ENCODE measurements at regions not wholly inside any gene's neighbourhood (a gene's known extent, or its start where the extent isn't known, plus 50 kb on each side); places are given as distances from the start of the nearest gene placed in this dataset.

DNA sequence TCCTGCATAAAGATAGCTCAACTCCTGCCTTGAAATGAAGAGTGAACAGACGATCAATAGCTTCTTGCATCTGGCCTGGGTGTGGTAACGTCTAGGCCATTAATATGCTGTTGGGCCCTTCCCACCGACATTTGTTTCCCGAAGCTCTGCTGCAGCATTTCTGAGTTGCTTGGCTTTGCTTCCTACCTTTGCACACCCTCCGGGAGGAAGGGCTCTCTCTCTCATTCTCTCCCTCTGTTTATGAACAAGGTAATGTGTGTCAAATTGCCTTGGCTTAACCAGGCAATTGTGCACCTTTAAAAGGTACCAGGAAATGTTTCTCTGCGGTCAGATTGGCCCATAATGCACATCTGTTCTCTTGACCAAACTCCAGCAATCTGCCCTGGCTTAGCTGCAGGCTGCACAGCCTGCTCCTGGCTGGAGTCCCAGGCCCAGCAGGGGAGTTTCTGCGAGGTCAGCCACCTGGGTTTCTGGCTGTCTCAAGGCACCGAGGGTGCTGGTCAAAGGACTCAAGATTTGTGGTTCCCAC lies 223.7 kb downstream of the SNX10 start:
- no peaks in the 10 kb centered on the region for H3K36me3 ChIP-seq (ENCODE audit: control insufficient read depth in 2 of 2, insufficient read depth in 2 of 2, low read length in 2 of 2)
- H3K9ac ChIP-seq (ENCODE audit: low read length in 2 of 2) = no peak overlapping the region
- H3K27ac ChIP-seq (ENCODE audit: low read length) = no peak overlapping the region

DNA sequence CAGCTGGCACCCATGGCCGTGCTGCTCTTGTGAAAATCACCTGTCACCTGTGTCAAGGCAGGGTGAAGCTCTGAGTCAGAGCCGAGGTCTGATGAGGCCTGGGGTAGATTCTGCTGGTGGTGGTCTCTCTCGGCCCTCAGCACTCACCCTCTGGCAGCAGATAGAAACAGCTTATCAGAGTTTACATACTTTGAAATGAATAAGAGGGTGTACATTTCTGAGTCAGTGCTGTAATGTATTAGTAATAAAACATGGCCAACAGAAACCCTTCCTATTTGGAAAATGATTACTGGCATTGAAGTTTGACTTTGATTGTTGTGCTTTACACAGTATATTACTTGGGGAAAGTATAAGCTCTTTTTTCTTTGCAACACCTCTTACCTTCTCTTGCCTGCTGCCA lies 228.8 kb downstream of the SNX10 start:
- H3K36me3 ChIP-seq (ENCODE audit: control insufficient read depth in 2 of 2, insufficient read depth in 2 of 2, low read length in 2 of 2) = no peaks in the 10 kb centered on the region

More for the DNA sequence above, 223.7 kb downstream of the SNX10 start:
- Histone ChIP-seq H3K4me1 (ENCODE audit: control insufficient read depth, insufficient read depth, low read length) (no peaks in the 10 kb centered on the region), H3K4me3 (ENCODE audit: low read length in 2 of 2) (no peak overlapping the region), H3K27me3 (ENCODE audit: control insufficient read depth in 1 of 2, insufficient read depth in 2 of 2, low read length in 2 of 2) (peaks cover 0 to 2% of the 10 kb centered on the region in 2 donors), H3K9me3 (ENCODE audit: control insufficient read depth in 2 of 2, low read length in 2 of 2) (no peaks in the 10 kb centered on the region)

DNA sequence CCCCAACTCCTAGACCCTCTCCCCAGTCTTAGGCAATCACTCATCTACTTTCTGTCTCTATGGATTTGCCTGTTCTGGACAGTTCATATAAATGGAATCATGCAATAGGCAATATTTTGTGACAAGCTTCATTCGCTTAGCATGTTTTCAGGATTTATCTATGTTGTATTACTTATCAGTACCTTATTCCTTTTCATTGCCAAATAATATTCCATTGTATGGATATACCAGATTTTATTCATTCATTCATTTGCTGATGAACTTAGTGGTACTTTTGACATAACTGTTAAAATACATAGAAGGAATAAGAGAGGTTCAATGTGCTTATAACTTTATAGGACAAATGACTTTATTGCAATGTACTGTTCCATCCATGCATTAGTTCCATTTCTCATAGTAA lies 231.0 kb downstream of the SNX10 start:
- no peaks in the 10 kb centered on the region for H3K4me1 ChIP-seq (ENCODE audit: control insufficient read depth, insufficient read depth, low read length)
- no peak overlapping the region for H3K27ac ChIP-seq (ENCODE audit: low read length)
- no peaks in the 10 kb centered on the region for H3K9me3 ChIP-seq (ENCODE audit: control insufficient read depth in 2 of 2, low read length in 2 of 2)
- H3K4me3 ChIP-seq (ENCODE audit: low read length in 2 of 2) = no peak overlapping the region
- no peaks in the 10 kb centered on the region for H3K36me3 ChIP-seq (ENCODE audit: control insufficient read depth in 2 of 2, insufficient read depth in 2 of 2, low read length in 2 of 2)
- no peak overlapping the region for H3K9ac ChIP-seq (ENCODE audit: low read length in 2 of 2)
- no peaks in the 10 kb centered on the region for H3K27me3 ChIP-seq (ENCODE audit: control insufficient read depth in 1 of 2, insufficient read depth in 2 of 2, low read length in 2 of 2)

More for the DNA sequence above, 228.8 kb downstream of the SNX10 start:
- H3K27me3 ChIP-seq (ENCODE audit: control insufficient read depth in 1 of 2, insufficient read depth in 2 of 2, low read length in 2 of 2) = no peaks in the 10 kb centered on the region
- H3K9me3 ChIP-seq (ENCODE audit: control insufficient read depth in 2 of 2, low read length in 2 of 2) = no peaks in the 10 kb centered on the region
- no peak overlapping the region for H3K4me3 ChIP-seq (ENCODE audit: low read length in 2 of 2)
- H3K9ac ChIP-seq (ENCODE audit: low read length in 2 of 2) = no peak overlapping the region
- no peak overlapping the region for H3K27ac ChIP-seq (ENCODE audit: low read length)
- H3K4me1 ChIP-seq (ENCODE audit: control insufficient read depth, insufficient read depth, low read length) = no peaks in the 10 kb centered on the region

DNA sequence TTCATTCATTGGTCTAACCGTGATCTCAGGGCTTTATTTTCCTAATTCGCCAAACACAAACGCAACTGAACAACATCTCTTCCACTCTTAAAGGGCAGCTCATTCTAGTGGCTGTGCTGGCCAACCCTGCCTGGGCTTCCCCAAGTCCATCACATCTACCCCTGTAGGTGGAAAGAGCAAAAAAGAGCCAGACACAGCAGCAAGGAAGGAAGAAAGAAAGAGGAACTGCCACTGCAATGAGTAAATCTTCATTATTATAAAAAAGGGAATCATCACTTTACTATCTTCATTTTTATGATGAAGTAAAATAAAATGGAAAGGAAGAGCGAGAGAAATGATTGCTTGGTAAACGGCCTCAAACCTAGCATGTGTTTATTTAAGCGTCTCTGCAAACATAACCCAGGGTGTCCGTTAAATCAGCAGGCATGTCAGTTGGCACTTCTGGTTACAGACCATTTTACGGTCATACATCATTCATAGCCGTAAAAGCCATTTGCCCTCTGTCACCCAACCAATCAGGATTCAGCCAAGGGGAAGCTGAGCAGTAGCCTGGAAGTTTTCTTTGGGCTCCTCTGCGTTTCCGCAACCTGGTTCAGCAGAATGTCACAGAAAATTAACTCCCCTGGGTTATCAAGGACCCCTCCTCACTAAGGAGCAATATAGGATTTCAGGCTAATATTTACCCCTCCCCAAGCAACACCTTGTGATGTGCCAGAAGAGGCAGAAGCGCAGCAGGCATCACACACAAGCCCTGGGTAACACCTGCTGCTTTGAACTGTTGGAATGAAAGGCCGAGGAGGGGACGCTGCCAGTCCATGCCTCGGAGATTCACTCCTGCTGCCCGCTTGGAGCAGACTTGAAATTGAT lies 234.0 kb downstream of the SNX10 start:
- Histone ChIP-seq H3K9me3 (ENCODE audit: control insufficient read depth in 2 of 2, low read length in 2 of 2) (no peaks in the 10 kb centered on the region), H3K27me3 (ENCODE audit: control insufficient read depth in 1 of 2, insufficient read depth in 2 of 2, low read length in 2 of 2) (no peaks in the 10 kb centered on the region), H3K4me1 (ENCODE audit: control insufficient read depth, insufficient read depth, low read length) (no peaks in the 10 kb centered on the region), H3K36me3 (ENCODE audit: control insufficient read depth in 2 of 2, insufficient read depth in 2 of 2, low read length in 2 of 2) (no peaks in the 10 kb centered on the region), H3K4me3 (ENCODE audit: low read length in 2 of 2) (no peak overlapping the region), H3K9ac (ENCODE audit: low read length in 2 of 2) (no peak overlapping the region), H3K27ac (ENCODE audit: low read length) (no peak overlapping the region)

DNA sequence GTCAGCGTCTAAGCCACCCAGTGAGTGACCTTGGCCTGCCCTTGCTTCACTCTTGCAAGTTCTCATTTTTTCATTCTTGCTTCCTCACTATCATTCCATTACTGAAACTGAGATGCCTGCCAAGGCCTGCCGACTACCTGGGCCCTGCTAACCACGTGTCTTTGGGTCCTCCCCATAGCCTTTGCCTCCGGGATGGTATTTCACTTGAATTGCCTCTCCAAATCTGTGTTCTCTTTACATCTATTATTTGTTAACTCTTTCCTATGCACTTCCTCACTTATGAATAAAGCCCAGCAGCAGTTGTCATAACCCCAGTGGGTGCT lies 234.6 kb downstream of the SNX10 start:
- Histone ChIP-seq H3K9ac (ENCODE audit: low read length in 2 of 2) (no peak overlapping the region), H3K27ac (ENCODE audit: low read length) (no peak overlapping the region), H3K4me3 (ENCODE audit: low read length in 2 of 2) (no peak overlapping the region), H3K9me3 (ENCODE audit: control insufficient read depth in 2 of 2, low read length in 2 of 2) (no peaks in the 10 kb centered on the region), H3K4me1 (ENCODE audit: control insufficient read depth, insufficient read depth, low read length) (no peaks in the 10 kb centered on the region), H3K27me3 (ENCODE audit: control insufficient read depth in 1 of 2, insufficient read depth in 2 of 2, low read length in 2 of 2) (no peaks in the 10 kb centered on the region), H3K36me3 (ENCODE audit: control insufficient read depth in 2 of 2, insufficient read depth in 2 of 2, low read length in 2 of 2) (no peaks in the 10 kb centered on the region)

DNA sequence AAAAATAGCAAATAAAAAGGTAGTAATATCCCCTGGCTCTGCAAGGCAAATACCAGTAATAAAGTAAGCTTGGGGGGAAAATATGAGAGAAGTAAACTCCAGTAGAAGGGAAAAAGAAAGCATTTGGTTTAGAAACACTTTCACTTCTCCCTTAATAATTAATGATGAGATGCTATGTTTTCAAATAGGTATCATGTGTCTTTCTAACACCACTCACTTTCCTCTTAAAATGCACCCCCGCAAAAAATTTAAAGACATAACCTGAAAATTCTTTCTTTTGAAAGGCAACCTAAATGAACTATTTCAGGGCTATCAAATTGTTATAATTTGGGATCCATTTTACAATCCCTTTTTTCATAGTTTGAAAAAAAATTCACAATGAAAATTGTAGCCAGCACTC lies 240.3 kb downstream of the SNX10 start:
- Histone ChIP-seq H3K4me1 (ENCODE audit: control insufficient read depth, insufficient read depth, low read length) (no peaks in the 10 kb centered on the region), H3K9ac (ENCODE audit: low read length in 2 of 2) (no peak overlapping the region), H3K27me3 (ENCODE audit: control insufficient read depth in 1 of 2, insufficient read depth in 2 of 2, low read length in 2 of 2) (peaks cover 0 to 3% of the 10 kb centered on the region in 2 donors), H3K4me3 (ENCODE audit: low read length in 2 of 2) (no peak overlapping the region), H3K9me3 (ENCODE audit: control insufficient read depth in 2 of 2, low read length in 2 of 2) (no peaks in the 10 kb centered on the region), H3K27ac (ENCODE audit: low read length) (no peak overlapping the region), H3K36me3 (ENCODE audit: control insufficient read depth in 2 of 2, insufficient read depth in 2 of 2, low read length in 2 of 2) (no peaks in the 10 kb centered on the region)

DNA sequence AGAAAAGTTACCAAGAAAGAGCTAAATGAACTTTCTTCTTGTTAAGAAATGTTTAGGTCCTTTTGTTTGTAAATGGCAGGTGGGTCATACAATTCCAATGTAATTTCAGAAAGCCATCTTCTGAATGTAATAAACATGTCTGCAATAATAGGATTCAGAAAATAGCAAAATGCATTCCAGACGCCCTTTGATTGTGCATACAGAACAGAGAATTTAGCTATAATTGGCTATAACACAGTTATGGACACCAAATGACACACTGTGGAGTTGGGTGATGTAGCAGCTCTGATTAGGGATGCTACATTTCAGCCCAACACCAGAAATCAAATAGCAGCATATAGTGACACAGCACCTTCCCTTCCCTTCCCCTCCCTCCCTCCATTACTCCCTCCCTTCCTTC lies 240.8 kb downstream of the SNX10 start:
- Histone ChIP-seq H3K27me3 (ENCODE audit: control insufficient read depth in 1 of 2, insufficient read depth in 2 of 2, low read length in 2 of 2) (peaks cover 3 to 5% of the 10 kb centered on the region in 2 donors), H3K9me3 (ENCODE audit: control insufficient read depth in 2 of 2, low read length in 2 of 2) (no peaks in the 10 kb centered on the region), H3K9ac (ENCODE audit: low read length in 2 of 2) (no peak overlapping the region), H3K27ac (ENCODE audit: low read length) (no peak overlapping the region), H3K36me3 (ENCODE audit: control insufficient read depth in 2 of 2, insufficient read depth in 2 of 2, low read length in 2 of 2) (no peaks in the 10 kb centered on the region), H3K4me1 (ENCODE audit: control insufficient read depth, insufficient read depth, low read length) (no peaks in the 10 kb centered on the region), H3K4me3 (ENCODE audit: low read length in 2 of 2) (no peak overlapping the region)

DNA sequence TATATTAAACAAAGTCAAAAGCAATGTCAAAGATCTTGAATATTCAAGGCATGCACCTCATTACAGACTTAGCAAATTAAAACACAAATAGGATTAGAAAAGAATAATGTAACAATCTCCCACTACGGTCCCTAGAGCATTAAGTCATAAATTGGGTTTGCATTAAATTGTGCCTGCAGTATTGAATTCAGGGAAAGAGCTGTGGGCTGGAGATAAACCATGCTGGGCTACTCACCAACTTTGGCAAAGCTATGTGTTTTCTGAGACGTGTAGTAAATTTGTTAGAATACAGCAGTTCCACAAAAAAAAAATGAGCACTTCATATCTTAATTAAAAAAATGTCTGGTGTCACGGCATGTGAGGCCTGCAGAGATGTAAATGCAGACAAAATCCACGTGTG lies 241.6 kb downstream of the SNX10 start:
- Histone ChIP-seq H3K27me3 (ENCODE audit: control insufficient read depth in 1 of 2, insufficient read depth in 2 of 2, low read length in 2 of 2) (peaks cover 5% of the 10 kb centered on the region in 2 donors), H3K9me3 (ENCODE audit: control insufficient read depth in 2 of 2, low read length in 2 of 2) (no peaks in the 10 kb centered on the region), H3K9ac (ENCODE audit: low read length in 2 of 2) (no peak overlapping the region), H3K4me3 (ENCODE audit: low read length in 2 of 2) (no peak overlapping the region), H3K27ac (ENCODE audit: low read length) (no peak overlapping the region), H3K4me1 (ENCODE audit: control insufficient read depth, insufficient read depth, low read length) (no peaks in the 10 kb centered on the region), H3K36me3 (ENCODE audit: control insufficient read depth in 2 of 2, insufficient read depth in 2 of 2, low read length in 2 of 2) (no peaks in the 10 kb centered on the region)

DNA sequence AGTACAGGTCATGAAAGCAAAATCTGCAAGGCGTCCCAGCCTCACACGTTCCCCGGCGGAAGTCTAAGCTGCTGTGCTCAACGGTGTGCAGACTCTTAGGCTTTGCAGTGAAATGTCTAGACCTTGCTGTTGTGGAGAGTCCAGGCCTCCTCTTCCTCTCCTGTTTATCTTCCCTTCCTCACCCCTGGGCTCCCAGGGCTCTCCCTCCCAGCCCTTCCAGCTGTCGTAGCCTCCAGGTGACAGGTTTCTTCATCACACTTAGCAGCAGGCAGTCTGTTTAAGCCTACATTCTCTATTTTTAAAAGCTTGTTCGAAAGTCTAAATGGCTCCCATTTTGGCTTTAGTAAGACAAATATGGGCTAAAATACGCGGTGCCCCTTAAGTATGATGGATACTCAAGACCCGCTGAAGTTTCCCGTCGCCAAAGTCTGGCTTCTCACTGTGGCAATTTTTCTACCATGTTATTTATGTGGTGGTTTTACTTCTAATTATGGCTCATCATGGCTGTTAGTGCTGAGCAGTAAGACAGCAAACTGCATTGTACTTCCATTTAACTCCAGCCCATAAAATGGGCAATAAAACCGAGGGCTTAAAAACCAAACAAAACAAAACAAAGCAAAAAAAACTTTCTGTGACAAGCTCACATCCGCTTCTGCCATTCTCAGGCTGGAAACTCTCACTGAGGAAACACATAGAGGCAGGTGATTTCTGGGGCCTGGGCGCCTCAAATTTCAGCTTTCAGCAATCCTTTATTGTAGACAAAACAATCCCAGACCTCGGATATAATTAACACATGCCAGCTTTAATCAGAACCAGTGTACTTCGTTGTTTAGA lies 243.2 kb downstream of the SNX10 start:
- Histone ChIP-seq H3K27ac (ENCODE audit: low read length) (no peak overlapping the region), H3K36me3 (ENCODE audit: control insufficient read depth in 2 of 2, insufficient read depth in 2 of 2, low read length in 2 of 2) (no peaks in the 10 kb centered on the region), H3K27me3 (ENCODE audit: control insufficient read depth in 1 of 2, insufficient read depth in 2 of 2, low read length in 2 of 2) (peaks cover 5 to 7% of the 10 kb centered on the region in 2 donors), H3K4me3 (ENCODE audit: low read length in 2 of 2) (no peak overlapping the region), H3K9me3 (ENCODE audit: control insufficient read depth in 2 of 2, low read length in 2 of 2) (no peaks in the 10 kb centered on the region), H3K4me1 (ENCODE audit: control insufficient read depth, insufficient read depth, low read length) (no peaks in the 10 kb centered on the region), H3K9ac (ENCODE audit: low read length in 2 of 2) (no peak overlapping the region)

DNA sequence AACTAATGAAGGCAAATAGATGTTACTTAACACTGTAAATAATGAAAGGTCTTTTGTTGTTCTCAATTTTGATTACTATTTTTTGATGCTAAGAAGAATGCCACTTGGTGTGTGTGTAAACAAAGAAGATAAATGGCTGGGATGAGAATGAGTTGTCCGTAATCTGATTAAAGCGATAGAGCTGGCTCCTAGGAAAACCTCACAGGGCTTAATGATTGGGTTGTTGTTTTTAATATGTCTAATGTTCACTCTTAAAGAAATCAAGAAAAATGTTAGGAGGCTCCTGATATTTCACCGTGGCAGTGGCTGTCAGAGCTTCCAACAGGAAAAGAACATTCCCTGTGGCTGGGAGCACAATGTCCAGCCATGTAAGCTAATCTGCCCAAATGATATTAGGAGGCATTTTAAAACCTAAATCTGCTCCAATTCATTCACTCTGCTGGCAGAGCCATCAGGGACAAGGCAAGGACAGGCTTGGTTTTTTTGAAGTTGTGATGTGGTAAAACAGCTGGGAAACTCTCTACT lies 243.9 kb downstream of the SNX10 start:
- Histone ChIP-seq H3K36me3 (ENCODE audit: control insufficient read depth in 2 of 2, insufficient read depth in 2 of 2, low read length in 2 of 2) (no peaks in the 10 kb centered on the region), H3K27me3 (ENCODE audit: control insufficient read depth in 1 of 2, insufficient read depth in 2 of 2, low read length in 2 of 2) (peaks cover 5 to 7% of the 10 kb centered on the region in 2 donors), H3K4me1 (ENCODE audit: control insufficient read depth, insufficient read depth, low read length) (no peaks in the 10 kb centered on the region)

More for the DNA sequence above, 243.9 kb downstream of the SNX10 start:
- no peak overlapping the region for H3K9ac ChIP-seq (ENCODE audit: low read length in 2 of 2)
- no peaks in the 10 kb centered on the region for H3K9me3 ChIP-seq (ENCODE audit: control insufficient read depth in 2 of 2, low read length in 2 of 2)
- no peak overlapping the region for H3K4me3 ChIP-seq (ENCODE audit: low read length in 2 of 2)
- no peak overlapping the region for H3K27ac ChIP-seq (ENCODE audit: low read length)
